ENCODE measurements at regions not wholly inside any gene's neighbourhood (a gene's known extent, or its start where the extent isn't known, plus 50 kb on each side); places are given as distances from the start of the nearest gene placed in this dataset.

GRCh38 chr2:17206771-17207170, 311.5 kb downstream of the RAD51AP2 start:
- no peak for TF ChIP-seq CTCF (IDR thresholded peaks at IDR 0.05)
- no peak for TF ChIP-seq POLR2A (IDR thresholded peaks at IDR 0.05)
